ENCODE measurements at regions not wholly inside any gene's neighbourhood (a gene's known extent, or its start where the extent isn't known, plus 50 kb on each side); places are given as distances from the start of the nearest gene placed in this dataset.

DNA sequence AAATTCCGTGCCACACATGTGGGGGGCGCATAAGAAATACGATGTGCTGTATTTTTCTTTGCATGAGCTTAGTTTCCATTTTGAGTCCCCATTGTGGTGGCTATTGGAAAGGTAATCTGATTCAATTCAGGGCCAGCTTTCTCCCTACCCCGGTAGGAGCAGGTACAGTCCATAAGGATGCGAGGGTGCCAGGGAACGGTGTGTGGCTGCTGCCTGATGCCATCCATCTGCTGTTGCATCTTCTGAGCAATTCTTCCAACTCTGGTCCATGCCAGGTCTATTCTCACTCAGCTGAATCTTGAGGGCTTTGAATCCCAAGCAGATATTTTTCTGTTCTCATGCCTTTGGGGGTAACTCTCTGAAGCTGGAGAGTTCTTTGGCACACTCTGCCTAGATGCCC, 392.7 kb downstream of the AGTPBP1 start:
- no peak for DNase-seq (ENCODE audit: extremely low read depth, insufficient read length)
- Histone ChIP-seq H3K27me3 (replicated peaks; ENCODE audit: control insufficient read depth, insufficient read depth, low read length) (no peaks in the 10 kb centered on the region), H3K4me3 (replicated peaks; ENCODE audit: low read depth, low read length) (no peak overlapping the region), H3K36me3 (ENCODE audit: control insufficient read depth, insufficient read depth, low read length) (no peaks in the 10 kb centered on the region)
- TF ChIP-seq, protein P1, sequence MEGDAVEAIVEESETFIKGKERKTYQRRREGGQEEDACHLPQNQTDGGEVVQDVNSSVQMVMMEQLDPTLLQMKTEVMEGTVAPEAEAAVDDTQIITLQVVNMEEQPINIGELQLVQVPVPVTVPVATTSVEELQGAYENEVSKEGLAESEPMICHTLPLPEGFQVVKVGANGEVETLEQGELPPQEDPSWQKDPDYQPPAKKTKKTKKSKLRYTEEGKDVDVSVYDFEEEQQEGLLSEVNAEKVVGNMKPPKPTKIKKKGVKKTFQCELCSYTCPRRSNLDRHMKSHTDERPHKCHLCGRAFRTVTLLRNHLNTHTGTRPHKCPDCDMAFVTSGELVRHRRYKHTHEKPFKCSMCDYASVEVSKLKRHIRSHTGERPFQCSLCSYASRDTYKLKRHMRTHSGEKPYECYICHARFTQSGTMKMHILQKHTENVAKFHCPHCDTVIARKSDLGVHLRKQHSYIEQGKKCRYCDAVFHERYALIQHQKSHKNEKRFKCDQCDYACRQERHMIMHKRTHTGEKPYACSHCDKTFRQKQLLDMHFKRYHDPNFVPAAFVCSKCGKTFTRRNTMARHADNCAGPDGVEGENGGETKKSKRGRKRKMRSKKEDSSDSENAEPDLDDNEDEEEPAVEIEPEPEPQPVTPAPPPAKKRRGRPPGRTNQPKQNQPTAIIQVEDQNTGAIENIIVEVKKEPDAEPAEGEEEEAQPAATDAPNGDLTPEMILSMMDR (IDR thresholded peaks at IDR 0.05; ENCODE audit: insufficient read depth, low read length, poor library complexity, severe bottlenecking), result no peak

GRCh38 chr9:85347541-85347940, 394.2 kb downstream of the AGTPBP1 start:
- Histone ChIP-seq H3K4me3 (replicated peaks; ENCODE audit: low read depth, low read length) (no peak overlapping the region), H3K27me3 (replicated peaks; ENCODE audit: control insufficient read depth, insufficient read depth, low read length) (no peaks in the 10 kb centered on the region), H3K36me3 (ENCODE audit: control insufficient read depth, insufficient read depth, low read length) (no peaks in the 10 kb centered on the region)
- DNase-seq (ENCODE audit: extremely low read depth, insufficient read length), result no peak
- TF ChIP-seq, protein P1 (IDR thresholded peaks at IDR 0.05; ENCODE audit: insufficient read depth, low read length, poor library complexity, severe bottlenecking), result no peak

DNA sequence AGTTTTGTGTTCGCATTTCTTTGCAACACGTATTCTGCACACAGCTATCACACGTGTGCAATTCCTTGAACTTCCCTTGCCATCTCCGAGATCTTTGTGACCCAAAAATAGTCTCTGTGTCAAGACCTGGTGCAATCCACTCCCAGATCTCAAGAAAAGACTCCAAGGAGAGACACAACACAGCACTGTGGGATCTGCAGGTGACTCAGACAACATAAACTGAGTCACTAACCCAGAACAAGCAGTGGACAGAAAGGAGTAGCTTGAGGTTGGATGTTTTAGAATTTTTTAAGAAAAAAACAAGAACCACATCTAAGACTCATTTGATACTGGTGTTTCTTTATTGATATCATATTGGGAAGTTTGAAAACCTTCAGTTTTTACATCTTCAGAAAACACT, 396.9 kb downstream of the AGTPBP1 start:
- TF ChIP-seq, protein P1 (IDR thresholded peaks at IDR 0.05; ENCODE audit: insufficient read depth, low read length, poor library complexity, severe bottlenecking), result no peak
- no peak for DNase-seq (ENCODE audit: extremely low read depth, insufficient read length)
- Histone ChIP-seq H3K27me3 (replicated peaks; ENCODE audit: control insufficient read depth, insufficient read depth, low read length) (no peaks in the 10 kb centered on the region; the same call in 1 of the 2 replicates), H3K4me3 (replicated peaks; ENCODE audit: low read depth, low read length) (no peak overlapping the region), H3K36me3 (ENCODE audit: control insufficient read depth, insufficient read depth, low read length) (no peaks in the 10 kb centered on the region)

GRCh38 chr9:85339338-85339737, 402.4 kb downstream of the AGTPBP1 start:
- Histone ChIP-seq H3K36me3 (ENCODE audit: control insufficient read depth, insufficient read depth, low read length) (no peaks in the 10 kb centered on the region), H3K4me3 (replicated peaks; ENCODE audit: low read depth, low read length) (no peak overlapping the region), H3K27me3 (replicated peaks; ENCODE audit: control insufficient read depth, insufficient read depth, low read length) (no peaks in the 10 kb centered on the region; the same call in 1 of the 2 replicates)
- TF ChIP-seq, protein P1 (IDR thresholded peaks at IDR 0.05; ENCODE audit: insufficient read depth, low read length, poor library complexity, severe bottlenecking), result no peak
- DNase-seq (ENCODE audit: extremely low read depth, insufficient read length), result no peak

DNA sequence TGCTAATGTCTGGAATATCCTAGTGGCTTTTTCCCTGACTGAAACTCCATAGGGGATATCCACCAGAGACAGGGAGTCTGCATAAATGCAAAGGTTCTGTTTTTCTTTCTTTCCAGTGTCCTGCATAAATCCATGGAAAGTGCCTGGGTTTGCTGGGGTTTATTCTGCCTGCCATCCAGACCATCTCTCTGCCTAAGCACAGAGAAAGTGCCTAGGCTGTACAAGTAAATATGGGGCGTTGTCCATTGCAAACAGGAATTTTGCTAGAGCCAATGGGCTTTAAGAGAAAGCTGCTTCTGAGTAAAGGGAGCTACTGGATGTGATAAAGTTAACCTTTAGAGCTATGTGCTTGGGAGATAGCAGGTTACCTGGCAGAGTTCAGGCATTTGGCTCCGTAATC, 407.5 kb downstream of the AGTPBP1 start:
- no peak for DNase-seq (ENCODE audit: extremely low read depth, insufficient read length)
- no peaks in the 10 kb centered on the region; the same call in 1 of the 2 replicates for H3K27me3 ChIP-seq (replicated peaks; ENCODE audit: control insufficient read depth, insufficient read depth, low read length)
- H3K4me3 ChIP-seq (replicated peaks; ENCODE audit: low read depth, low read length), result no peak overlapping the region
- TF ChIP-seq, protein P1 (IDR thresholded peaks at IDR 0.05; ENCODE audit: insufficient read depth, low read length, poor library complexity, severe bottlenecking), result no peak
- no peaks in the 10 kb centered on the region for H3K36me3 ChIP-seq (ENCODE audit: control insufficient read depth, insufficient read depth, low read length)

GRCh38 chr9:85332487-85332886, 409.3 kb downstream of the AGTPBP1 start:
- H3K36me3 ChIP-seq (ENCODE audit: control insufficient read depth, insufficient read depth, low read length), result no peaks in the 10 kb centered on the region
- no peak for DNase-seq (ENCODE audit: extremely low read depth, insufficient read length)

More at GRCh38 chr9:85332487-85332886, 409.3 kb downstream of the AGTPBP1 start:
- no peaks in the 10 kb centered on the region; the same call in 1 of the 2 replicates for H3K27me3 ChIP-seq (replicated peaks; ENCODE audit: control insufficient read depth, insufficient read depth, low read length)
- TF ChIP-seq, protein P1 (IDR thresholded peaks at IDR 0.05; ENCODE audit: insufficient read depth, low read length, poor library complexity, severe bottlenecking), result peak; percentile 59
- no peak overlapping the region for H3K4me3 ChIP-seq (replicated peaks; ENCODE audit: low read depth, low read length)
